HG03039 (cell line): ENCODE measurements at regions not wholly inside any gene's neighbourhood (a gene's known extent, or its start where the extent isn't known, plus 50 kb on each side); places are given as distances from the start of the nearest gene placed in this dataset.

ENCODE experiments used
- ATAC-seq: cut with Tn5 transposase; IDR thresholded peaks from one replicate; pipeline ENCODE4 v1.9.1; 2021; ENCODE audit warnings: mild to moderate bottlenecking, moderate library complexity; ENCODE audit not compliant: unreplicated experiment

DNA sequence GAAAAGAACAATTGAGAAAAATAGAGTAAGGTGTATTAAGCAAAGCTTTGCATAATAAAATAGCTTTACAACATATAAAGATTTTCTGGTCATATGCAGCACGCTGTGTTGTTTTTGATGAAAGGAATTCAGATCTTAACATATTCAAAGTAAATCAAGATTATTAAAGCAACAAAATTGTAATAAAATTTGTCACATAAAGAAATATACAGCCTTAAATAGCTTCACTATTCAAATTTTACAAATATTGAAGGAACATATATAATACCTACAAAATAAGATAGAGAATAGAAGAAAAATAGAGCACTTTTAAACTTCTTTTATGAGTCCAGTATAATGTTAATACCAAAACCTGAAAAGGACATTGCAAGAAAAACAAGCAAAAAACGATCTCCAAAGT is 749.1 kb upstream of the POT1 start:
- ATAC-seq = no peak

- no peak for ATAC-seq
Observed at GRCh38 chr7:125675640-125676039, 746.0 kb upstream of the POT1 start.

DNA sequence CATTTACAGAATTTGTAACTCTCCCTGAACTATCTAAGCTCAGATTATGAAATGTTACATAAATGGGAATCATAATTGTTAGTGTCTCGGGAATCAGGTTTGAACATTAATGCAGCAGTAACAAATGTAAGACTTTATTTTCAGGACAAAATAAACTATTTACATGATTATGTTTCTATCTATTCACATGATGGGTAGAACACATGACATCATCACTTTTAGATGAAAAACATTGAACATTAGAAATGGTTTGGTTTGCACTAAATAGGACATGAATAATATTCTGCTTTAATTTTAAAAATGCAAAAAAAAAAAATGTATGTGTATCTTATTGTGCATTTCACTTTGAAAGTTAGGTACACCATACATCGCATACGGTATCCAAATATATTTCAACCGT is 745.5 kb upstream of the POT1 start:
- no peak for ATAC-seq

DNA sequence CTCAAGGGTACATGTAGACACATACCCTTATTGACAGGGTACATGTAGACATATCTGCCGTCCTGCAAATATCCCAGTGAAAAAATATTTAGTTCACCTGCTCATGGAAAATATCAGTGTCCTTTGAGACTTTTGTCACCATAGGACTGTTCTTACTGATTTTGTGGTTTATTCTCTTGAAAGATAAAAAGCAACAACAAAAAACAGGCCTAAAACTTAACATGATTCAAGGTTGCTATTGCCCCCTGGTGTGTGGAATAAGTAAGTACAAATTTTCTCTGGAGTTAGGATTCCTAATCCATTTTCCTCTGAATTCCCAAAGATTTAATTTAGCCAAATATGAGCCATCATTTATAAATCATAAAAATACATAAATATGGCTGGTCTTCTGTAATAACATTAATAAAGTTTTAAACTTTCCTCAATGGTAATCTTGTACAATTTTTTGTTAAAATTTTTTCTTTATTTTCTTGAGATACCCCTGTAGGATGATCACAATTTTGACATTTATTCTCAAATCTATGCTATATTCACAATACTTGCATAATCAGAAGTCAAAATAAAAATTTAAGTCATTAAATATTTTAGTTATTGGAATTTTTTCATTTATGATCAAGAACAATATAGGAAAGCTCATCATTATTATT is 741.4 kb upstream of the POT1 start:
- ATAC-seq = no peak

DNA sequence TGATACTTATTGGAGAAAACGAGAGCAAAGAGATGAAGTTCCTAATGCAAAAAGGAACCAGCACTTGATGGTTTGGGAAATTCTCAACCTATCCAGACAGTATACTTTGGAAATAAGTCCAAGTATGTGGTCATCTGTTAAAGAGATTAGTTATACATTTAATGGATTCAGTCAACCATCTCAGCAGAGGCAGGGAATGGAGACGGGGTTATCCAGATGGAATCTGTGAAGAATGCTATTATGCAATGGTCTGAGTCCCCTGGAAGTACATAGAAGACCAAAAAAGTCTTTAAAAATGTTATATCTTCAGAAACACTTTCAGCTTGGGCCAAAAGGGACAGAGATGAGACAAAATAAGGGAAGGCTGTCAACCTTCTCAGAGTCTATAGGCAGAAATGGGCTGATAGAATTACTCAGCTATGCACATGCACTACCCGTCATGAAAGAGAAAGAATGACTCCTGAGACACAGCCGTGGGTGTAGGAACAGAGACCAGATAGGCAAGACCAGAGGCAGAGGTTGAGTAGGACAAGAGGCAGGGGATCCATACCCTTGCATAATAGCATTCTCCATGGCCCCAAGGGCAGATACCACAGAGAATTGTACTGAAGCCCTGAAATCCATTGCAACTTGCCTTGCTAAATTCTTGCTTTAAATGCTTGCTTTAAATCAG is 738.8 kb upstream of the POT1 start:
- ATAC-seq = peak; percentile 64

DNA sequence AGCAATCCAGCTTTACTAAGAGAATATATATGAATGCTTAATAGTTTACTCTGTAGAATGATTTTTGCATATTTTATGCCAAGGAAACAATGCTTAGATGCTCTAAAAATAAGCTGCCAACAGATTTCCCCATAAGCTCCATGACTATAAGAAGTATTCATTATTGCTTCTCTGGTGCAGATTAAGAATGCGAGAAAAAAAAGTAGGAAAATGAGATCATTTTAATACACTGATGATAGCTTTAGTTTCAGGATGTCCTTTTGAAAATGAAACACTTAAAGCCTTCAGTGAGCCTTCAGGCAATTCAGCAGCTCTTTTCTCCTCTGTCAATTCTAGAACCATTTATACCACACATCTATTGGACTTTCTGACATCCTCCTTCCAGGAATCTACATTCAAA is 735.0 kb upstream of the POT1 start:
- no peak for ATAC-seq

DNA sequence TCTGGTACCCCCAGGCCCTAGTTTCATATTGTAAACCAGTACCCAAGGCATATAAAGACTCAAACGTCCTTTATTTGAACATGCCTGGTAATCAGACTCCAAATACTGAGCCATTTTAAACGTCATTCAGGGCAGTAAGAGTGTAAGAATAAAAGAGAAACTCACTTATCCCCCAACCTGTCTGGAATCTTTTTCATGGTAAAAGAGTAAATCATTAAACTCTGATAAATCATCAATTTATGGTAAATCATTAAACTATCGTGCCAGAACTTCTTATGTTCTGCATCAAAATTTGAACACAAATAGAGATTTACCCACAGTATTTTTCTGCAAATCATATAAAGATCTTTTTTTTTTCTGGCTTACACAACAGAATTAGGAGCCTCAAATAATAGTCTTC is 734.3 kb upstream of the POT1 start:
- ATAC-seq = no peak

DNA sequence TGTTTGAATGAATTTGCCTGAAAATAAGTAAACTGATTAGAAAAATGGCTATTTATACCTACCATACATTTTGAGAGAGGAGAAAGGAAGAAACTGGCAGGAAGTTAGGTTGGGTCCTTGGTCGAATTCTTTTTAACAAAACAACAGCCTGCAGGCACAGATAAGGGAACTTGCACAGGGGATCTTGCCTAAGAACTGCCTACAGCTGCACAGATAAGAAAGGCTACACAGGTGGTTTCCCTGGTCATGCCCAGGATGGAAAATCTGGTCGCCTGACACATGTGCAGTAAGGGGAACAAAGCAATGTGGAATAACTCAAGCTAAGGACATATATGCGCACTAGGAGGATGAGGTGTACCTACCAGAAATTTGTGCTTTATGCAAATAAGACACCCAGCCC is 732.1 kb upstream of the POT1 start:
- no peak for ATAC-seq

GRCh38 chr7:125661006-125661405 is 731.4 kb upstream of the POT1 start:
- ATAC-seq = no peak

- no peak for ATAC-seq
Observed at GRCh38 chr7:125654076-125654475, 724.5 kb upstream of the POT1 start.

- no peak for ATAC-seq
Observed at GRCh38 chr7:125651823-125652528, 722.4 kb upstream of the POT1 start.

GRCh38 chr7:125648543-125648942 is 718.9 kb upstream of the POT1 start:
- no peak for ATAC-seq

GRCh38 chr7:125645770-125646169 is 716.1 kb upstream of the POT1 start:
- ATAC-seq = no peak

- ATAC-seq = no peak
Observed at GRCh38 chr7:125644109-125644508, 714.5 kb upstream of the POT1 start.

DNA sequence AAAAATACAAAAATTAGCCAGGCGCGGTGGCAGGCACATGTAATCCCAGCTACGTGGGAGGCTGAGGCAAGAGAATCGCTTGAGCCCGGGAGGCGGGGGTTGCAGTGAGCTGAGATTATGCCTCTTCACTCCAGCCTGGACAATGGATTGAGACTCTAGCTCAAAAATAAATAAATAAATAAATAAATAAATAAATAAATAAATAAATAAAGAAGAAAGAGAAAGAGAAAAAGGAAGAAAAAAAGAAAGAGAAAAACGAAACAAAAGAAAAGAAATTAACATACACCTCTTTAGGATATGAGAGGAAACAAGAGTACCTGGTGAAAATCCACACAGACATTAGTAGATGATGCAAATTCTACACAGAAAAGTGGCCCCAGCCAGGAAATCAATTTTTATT is 713.7 kb upstream of the POT1 start:
- ATAC-seq = no peak

- no peak for ATAC-seq
Observed at GRCh38 chr7:125641884-125642283, 712.3 kb upstream of the POT1 start.

DNA sequence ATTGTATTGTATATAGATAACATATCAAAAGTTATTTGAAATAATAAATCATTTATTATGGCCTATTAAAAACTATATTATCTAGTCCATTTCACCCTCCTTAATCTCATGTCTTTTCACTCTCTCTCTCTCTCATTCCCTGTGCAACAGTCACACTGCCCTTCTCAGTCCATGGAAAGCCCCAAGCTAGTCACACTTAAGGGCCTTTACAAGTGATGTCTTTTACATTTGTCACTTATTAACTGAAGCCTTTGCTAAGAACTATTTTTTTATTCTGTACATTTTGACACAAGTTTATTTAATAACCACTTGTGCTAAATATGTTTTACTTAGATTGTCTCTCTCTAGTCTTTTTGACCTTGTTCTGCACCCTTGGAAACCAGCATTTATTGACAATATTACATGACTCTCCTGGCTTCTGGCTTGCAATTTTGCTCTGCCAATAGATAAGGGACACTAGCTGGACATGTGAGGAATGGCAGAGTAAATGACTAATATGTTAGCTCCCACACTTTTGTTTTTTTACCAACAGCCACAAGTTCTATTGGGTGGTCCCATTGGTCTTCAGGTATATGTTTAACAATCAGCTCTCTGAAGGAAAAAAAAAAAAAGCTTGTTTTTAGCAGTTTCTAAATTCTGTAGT is 706.8 kb upstream of the POT1 start:
- no peak for ATAC-seq

DNA sequence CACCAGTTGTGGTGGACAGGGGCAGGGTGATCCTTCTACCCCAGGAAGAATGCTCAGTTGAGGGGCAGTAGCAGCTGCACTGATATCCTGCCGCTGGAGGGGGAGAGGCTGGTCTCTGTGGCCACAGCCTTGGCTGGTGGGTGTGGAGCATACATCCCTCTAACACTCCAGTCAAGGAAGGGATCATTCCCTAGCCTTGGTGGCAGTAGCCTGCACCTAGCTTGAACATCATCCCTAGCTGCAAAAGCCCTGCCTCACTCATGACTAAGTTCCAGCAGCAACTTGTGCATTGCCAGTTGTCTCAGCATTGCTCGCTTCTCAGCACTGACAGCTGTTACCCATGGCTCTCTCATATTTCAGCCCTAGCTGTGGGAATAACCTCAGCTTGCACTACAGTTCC is 688.9 kb upstream of the POT1 start:
- ATAC-seq = no peak

DNA sequence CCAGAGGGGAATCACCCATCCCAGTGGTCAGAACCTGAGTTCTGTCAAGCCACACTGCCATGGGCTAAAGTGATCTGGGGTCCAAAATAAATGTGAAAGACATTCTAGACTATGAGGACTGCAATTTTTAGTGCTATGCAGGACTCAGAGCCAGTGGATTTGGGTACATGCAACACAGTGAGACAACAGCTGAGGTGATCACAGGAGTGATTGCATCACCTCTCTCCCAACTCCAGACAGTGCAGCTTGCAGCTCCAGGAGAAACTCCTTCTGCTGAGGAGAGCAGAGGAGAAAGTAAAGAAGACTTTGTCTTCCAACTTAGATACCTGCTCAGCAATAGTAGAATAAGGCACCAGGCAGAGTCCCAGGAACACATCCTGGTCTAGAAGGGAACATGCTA is 682.0 kb upstream of the POT1 start:
- ATAC-seq = no peak

- no peak for ATAC-seq
Observed at GRCh38 chr7:125606671-125607070, 677.0 kb upstream of the POT1 start.

GRCh38 chr7:125605241-125605640 is 675.6 kb upstream of the POT1 start:
- no peak for ATAC-seq

- no peak for ATAC-seq
Observed at GRCh38 chr7:125602441-125602840, 672.8 kb upstream of the POT1 start.
